ENCODE measurements at regions not wholly inside any gene's neighbourhood (a gene's known extent, or its start where the extent isn't known, plus 50 kb on each side); places are given as distances from the start of the nearest gene placed in this dataset.

- TF ChIP-seq ZC3H10 (CRISPR knock-in tag; IDR thresholded peaks at IDR 0.05) (no peak), PATZ1 (CRISPR knock-in tag; IDR thresholded peaks at IDR 0.05; ENCODE audit: borderline replicate concordance) (no peak)
Observed at GRCh38 chr7:20268824-20269223, 51.6 kb upstream of the MACC1 start.
